ENCODE measurements at regions not wholly inside any gene's neighbourhood (a gene's known extent, or its start where the extent isn't known, plus 50 kb on each side); places are given as distances from the start of the nearest gene placed in this dataset.
"Not testable (repeated sequence)": the region's sequence is repeated elsewhere in the genome, so short reads cannot be mapped to it uniquely, and the experiment has no call there.

DNA sequence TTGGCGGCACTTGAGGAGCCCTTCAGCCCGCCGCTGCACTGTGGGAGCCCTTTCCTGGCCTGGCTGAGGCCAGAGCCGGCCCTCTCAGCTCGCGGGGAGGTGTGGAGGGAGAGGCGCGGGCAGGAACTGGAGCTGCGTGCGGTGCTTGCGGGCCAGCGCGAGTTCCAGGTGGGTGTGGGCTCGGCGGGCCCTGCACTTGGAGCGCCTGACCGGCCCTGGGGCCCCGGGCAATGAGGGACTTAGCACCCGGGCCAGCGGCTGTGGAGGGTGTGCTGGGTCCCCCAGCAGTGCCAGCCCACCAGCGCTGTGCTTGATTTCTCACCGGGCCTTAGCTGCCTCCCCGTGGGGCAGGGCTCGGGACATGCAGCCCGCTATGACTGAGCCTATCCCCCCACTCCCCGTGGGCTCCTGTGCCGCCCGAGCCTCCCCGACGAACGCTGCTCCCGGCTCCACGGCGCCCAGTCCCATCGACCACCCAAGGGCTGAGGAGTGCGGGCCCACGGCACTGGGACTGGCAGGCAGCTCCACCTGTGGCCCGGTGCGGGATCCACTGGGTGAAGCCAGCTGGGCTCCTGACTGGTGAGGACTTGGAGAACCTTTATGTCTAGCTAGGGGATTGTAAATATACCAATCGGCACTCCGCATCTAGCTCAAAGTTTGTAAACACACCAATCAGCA is 167.6 kb downstream of the SOX4 start:
- TF ChIP-seq, protein P1, sequence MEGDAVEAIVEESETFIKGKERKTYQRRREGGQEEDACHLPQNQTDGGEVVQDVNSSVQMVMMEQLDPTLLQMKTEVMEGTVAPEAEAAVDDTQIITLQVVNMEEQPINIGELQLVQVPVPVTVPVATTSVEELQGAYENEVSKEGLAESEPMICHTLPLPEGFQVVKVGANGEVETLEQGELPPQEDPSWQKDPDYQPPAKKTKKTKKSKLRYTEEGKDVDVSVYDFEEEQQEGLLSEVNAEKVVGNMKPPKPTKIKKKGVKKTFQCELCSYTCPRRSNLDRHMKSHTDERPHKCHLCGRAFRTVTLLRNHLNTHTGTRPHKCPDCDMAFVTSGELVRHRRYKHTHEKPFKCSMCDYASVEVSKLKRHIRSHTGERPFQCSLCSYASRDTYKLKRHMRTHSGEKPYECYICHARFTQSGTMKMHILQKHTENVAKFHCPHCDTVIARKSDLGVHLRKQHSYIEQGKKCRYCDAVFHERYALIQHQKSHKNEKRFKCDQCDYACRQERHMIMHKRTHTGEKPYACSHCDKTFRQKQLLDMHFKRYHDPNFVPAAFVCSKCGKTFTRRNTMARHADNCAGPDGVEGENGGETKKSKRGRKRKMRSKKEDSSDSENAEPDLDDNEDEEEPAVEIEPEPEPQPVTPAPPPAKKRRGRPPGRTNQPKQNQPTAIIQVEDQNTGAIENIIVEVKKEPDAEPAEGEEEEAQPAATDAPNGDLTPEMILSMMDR (conservative IDR thresholded peaks at IDR 0.05; ENCODE audit: low read length): not testable (repeated sequence)
- not testable (repeated sequence) for TF ChIP-seq EZH2phosphoT487 (IDR thresholded peaks at IDR 0.05; ENCODE audit: borderline replicate concordance)

Data from Loucy (cell line).